Hepatocyte (in vitro differentiated cells): ENCODE measurements at regions not wholly inside any gene's neighbourhood (a gene's known extent, or its start where the extent isn't known, plus 50 kb on each side); places are given as distances from the start of the nearest gene placed in this dataset.
A peak's percentile ranks its signal among the peaks of the same experiment; 100 is the strongest.

Source experiments
- DNase-seq: peaks from one replicate; pipeline ENCODE4 v3.0.0-alpha.2; 2016; ENCODE audit warnings: low spot score
- H2AFZ ChIP-seq: fragments of 200-600 bp; sonication (generic); 2 replicates; pipeline ENCODE4 v1.6.0; 2016; ENCODE audit warnings: antibody characterized with exemption, mild to moderate bottlenecking
- H3K27ac ChIP-seq: fragments of 200-600 bp; sonication (generic); 2 replicates; pipeline ENCODE4 v1.5.1; 2016; ENCODE audit warnings: mild to moderate bottlenecking
- H3K27me3 ChIP-seq: fragments of 200-600 bp; sonication (generic); 2 replicates; pipeline ENCODE4 v1.6.1; 2016
- H3K36me3 ChIP-seq: fragments of 200-600 bp; sonication (generic); replicated peaks from 2 replicates; pipeline ENCODE4 v1.5.1; 2016; ENCODE audit warnings: low read depth; ENCODE audit not compliant: insufficient read depth
- H3K4me1 ChIP-seq: fragments of 200-600 bp; sonication (generic); 2 replicates; pipeline ENCODE4 v1.5.1; 2016; ENCODE audit warnings: mild to moderate bottlenecking, moderate library complexity; ENCODE audit not compliant: insufficient read depth
- H3K4me2 ChIP-seq: fragments of 200-600 bp; sonication (generic); 2 replicates; pipeline ENCODE4 v1.6.0; 2016
- H3K4me3 ChIP-seq: fragments of 200-600 bp; sonication (generic); 2 replicates; pipeline ENCODE4 v1.5.1; 2016; ENCODE audit warnings: mild to moderate bottlenecking
- H3K79me2 ChIP-seq: fragments of 200-600 bp; sonication (generic); 2 replicates; pipeline ENCODE4 v1.6.0; 2017; ENCODE audit warnings: mild to moderate bottlenecking
- H3K9me2 ChIP-seq: fragments of 200-600 bp; sonication (generic); replicated peaks from 2 replicates; pipeline ENCODE4 v1.6.0; 2017; ENCODE audit warnings: mild to moderate bottlenecking; ENCODE audit not compliant: insufficient read depth
- H3K9me3 ChIP-seq: fragments of 200-600 bp; sonication (generic); 2 replicates; pipeline ENCODE4 v1.5.1; 2016; ENCODE audit warnings: low read depth, mild to moderate bottlenecking
- H4K20me1 ChIP-seq: fragments of 200-600 bp; sonication (generic); 2 replicates; pipeline ENCODE4 v1.6.0; 2016; ENCODE audit warnings: mild to moderate bottlenecking; ENCODE audit not compliant: insufficient read depth, poor library complexity, severe bottlenecking
- CTCF ChIP-seq: fragments of 200-600 bp; sonication (generic); IDR thresholded peaks from 2 replicates; pipeline ENCODE4 v1.5.1; 2016; ENCODE audit warnings: antibody characterized with exemption, mild to moderate bottlenecking; ENCODE audit not compliant: poor library complexity
- EZH2 ChIP-seq: fragments of 200-600 bp; sonication (generic); IDR thresholded peaks from 2 replicates; pipeline ENCODE4 v1.6.1; 2016; ENCODE audit warnings: antibody characterized with exemption, mild to moderate bottlenecking, borderline replicate concordance
- EZH2phosphoT487 ChIP-seq: fragments of 200-600 bp; sonication (generic); IDR thresholded peaks from one replicate; pipeline ENCODE4 v1.6.1; 2018; ENCODE audit warnings: antibody characterized with exemption, mild to moderate bottlenecking, low read depth, moderate library complexity; ENCODE audit not compliant: unreplicated experiment, severe bottlenecking
- WGBS: methylation state at CpG from one replicate; pipeline ENCODE4 v1.1.6; 2016; ENCODE audit warnings: low lambda C conversion rate; ENCODE audit errors: missing lambda C conversion rate; 5-methylcytosine and 5-hydroxymethylcytosine counted together

GRCh38 chr3:64806668-64807605 lies 119.1 kb upstream of the ADAMTS9 start:
- no peak overlapping the region for H2AFZ ChIP-seq
- no peaks in the 10 kb centered on the region for H3K27me3 ChIP-seq
- no peaks in the 10 kb centered on the region for H3K9me3 ChIP-seq
- TF ChIP-seq EZH2 (no peak), EZH2phosphoT487 (no peak), CTCF (no peak)
- H3K4me3 ChIP-seq = no peak overlapping the region
- H3K27ac ChIP-seq = no peak overlapping the region
- no peaks in the 10 kb centered on the region for H3K9me2 ChIP-seq
- no peak overlapping the region for H3K4me2 ChIP-seq
- H3K4me1 ChIP-seq = peaks cover 26% of the 10 kb centered on the region
- no peaks in the 10 kb centered on the region for H3K36me3 ChIP-seq
- no peaks in the 10 kb centered on the region for H4K20me1 ChIP-seq
- 80% methylated on average over 6 of the region's 6 CpGs for WGBS
- peak; percentile 39 for DNase-seq
- no peaks in the 10 kb centered on the region for H3K79me2 ChIP-seq

- Histone ChIP-seq H3K4me3 (no peak overlapping the region), H3K4me1 (peaks cover 26% of the 10 kb centered on the region), H3K4me2 (no peak overlapping the region), H3K79me2 (no peaks in the 10 kb centered on the region), H3K27me3 (no peaks in the 10 kb centered on the region), H3K9me3 (no peaks in the 10 kb centered on the region), H4K20me1 (no peaks in the 10 kb centered on the region), H3K9me2 (no peaks in the 10 kb centered on the region), H3K27ac (no peak overlapping the region), H2AFZ (no peak overlapping the region), H3K36me3 (no peaks in the 10 kb centered on the region)
- no peak for DNase-seq
- TF ChIP-seq CTCF = no peak
- no peak for TF ChIP-seq EZH2
- no peak for TF ChIP-seq EZH2phosphoT487
- WGBS = 93% methylated on average over 2 of the region's 2 CpGs
Measured at GRCh38 chr3:64805978-64806377, 118.2 kb upstream of the ADAMTS9 start.

GRCh38 chr3:64805248-64805647 lies 117.4 kb upstream of the ADAMTS9 start:
- no peaks in the 10 kb centered on the region for H3K36me3 ChIP-seq
- H3K79me2 ChIP-seq = no peaks in the 10 kb centered on the region
- no peaks in the 10 kb centered on the region for H3K27me3 ChIP-seq
- H3K9me3 ChIP-seq = no peaks in the 10 kb centered on the region
- H3K4me3 ChIP-seq = no peak overlapping the region
- H2AFZ ChIP-seq = no peak overlapping the region
- no peak for DNase-seq
- H3K4me2 ChIP-seq = no peak overlapping the region
- H3K4me1 ChIP-seq = peaks cover 26% of the 10 kb centered on the region
- no peaks in the 10 kb centered on the region for H3K9me2 ChIP-seq
- no peak overlapping the region for H3K27ac ChIP-seq
- WGBS = 93% methylated on average over 2 of the region's 2 CpGs
- no peaks in the 10 kb centered on the region for H4K20me1 ChIP-seq
- no peak for TF ChIP-seq CTCF
